ENCODE measurements at regions not wholly inside any gene's neighbourhood (a gene's known extent, or its start where the extent isn't known, plus 50 kb on each side); places are given as distances from the start of the nearest gene placed in this dataset.

DNA sequence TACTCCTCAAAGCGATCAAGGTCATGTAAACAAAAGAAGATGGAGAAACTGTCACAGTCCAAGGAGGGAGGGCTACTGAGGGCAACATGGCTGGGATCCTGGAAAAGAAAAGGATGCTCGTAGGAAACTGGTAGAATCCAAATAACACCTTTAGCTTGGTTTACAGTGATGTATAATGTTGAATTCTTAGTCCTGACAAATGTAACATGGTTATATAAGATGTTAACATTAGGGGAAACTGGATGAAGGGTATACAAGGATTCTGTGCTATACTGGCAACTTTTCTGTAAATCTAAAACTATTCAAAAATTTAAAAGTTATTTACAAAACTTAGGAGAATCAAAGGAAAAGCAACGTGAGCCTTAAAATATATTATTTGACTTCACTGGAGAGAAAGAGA, 257.0 kb downstream of the TTC32 start:
- no peak for TF ChIP-seq POLR2AphosphoS5 (IDR thresholded peaks at IDR 0.05)
- no peak for TF ChIP-seq CTCF (IDR thresholded peaks at IDR 0.05 in 8 of 11, conservative IDR thresholded peaks at IDR 0.05 in 3 of 11)
